ENCODE measurements at regions not wholly inside any gene's neighbourhood (a gene's known extent, or its start where the extent isn't known, plus 50 kb on each side); places are given as distances from the start of the nearest gene placed in this dataset.

DNA sequence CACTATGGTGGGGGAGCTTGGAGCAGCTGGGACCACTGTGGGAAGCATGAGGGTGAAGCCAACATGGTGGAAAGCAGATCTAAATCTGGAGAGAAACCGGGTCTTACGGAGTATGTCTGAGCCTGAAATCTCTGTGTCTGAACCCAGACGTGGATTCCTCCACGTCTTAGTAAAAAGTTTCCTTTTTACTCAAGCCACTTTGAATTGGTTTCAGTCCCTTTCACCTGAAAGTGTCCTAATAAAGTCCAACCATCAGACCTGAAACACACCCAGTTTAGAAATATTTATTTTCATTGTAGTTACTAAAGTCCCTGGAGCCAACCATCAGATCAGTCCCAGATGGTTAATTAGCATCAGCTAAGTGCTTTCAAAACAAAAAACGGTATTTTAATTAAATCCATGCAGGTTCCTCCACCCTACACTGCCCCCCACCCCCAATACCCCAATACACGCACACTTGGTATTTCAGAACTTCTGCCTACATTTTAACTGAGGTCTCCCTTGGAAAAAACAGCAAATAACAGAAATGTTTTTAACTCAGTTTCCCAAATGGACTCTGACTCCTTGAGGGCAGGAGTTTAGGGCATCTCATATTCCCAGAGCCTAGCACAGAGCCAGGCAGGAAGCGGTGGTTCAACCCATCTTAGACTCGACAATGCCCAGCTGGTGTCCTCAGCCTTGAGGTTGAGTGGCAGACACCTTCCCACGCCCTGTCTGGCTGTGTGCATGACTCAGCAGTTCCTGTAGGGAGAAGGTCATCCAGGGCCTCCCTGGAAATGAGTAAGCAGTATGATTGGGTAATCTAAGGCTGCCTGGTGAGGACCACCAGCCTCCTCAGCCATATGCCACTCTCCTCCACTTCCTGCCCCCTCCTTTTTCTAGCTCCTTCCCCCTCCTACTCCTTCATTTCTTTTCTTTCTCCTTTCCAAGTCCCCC lies 175.8 kb downstream of the TTC8 start:
- no peaks in the 10 kb centered on the region for H4K20me1 ChIP-seq (ENCODE audit: insufficient read depth, low read length)
- H3K4me1 ChIP-seq (ENCODE audit: insufficient read depth, low read length) = peaks cover 28% of the 10 kb centered on the region
- H3K79me2 ChIP-seq (ENCODE audit: insufficient read depth, low read length) = no peaks in the 10 kb centered on the region
- H2AFZ ChIP-seq (ENCODE audit: low read length) = peak overlapping the region; percentile 53
- no peaks in the 10 kb centered on the region for H3K36me3 ChIP-seq (ENCODE audit: insufficient read depth, low read length)
- no peaks in the 10 kb centered on the region for H3K9me3 ChIP-seq (ENCODE audit: low read depth, low read length)
- no peak for TF ChIP-seq CTCF (IDR thresholded peaks at IDR 0.05; ENCODE audit: extremely low read depth, low read depth, low read length)
- peak; percentile 71 for DNase-seq (ENCODE audit: insufficient read length, low spot score, missing footprints)
- H3K27ac ChIP-seq (ENCODE audit: low read depth, low read length) = peak overlapping the region; percentile 87
- H3K27me3 ChIP-seq (ENCODE audit: insufficient read depth, low read length) = no peaks in the 10 kb centered on the region
- H3K4me3 ChIP-seq (ENCODE audit: insufficient read depth, low read length) = no peak overlapping the region
- peak overlapping the region; percentile 5 for H3K4me2 ChIP-seq (ENCODE audit: insufficient read depth, low read length)

- no peaks in the 10 kb centered on the region for H3K36me3 ChIP-seq (ENCODE audit: insufficient read depth, low read length)
- H3K4me3 ChIP-seq (ENCODE audit: insufficient read depth, low read length) = no peak overlapping the region
- H3K79me2 ChIP-seq (ENCODE audit: insufficient read depth, low read length) = no peaks in the 10 kb centered on the region
- no peaks in the 10 kb centered on the region for H3K9me3 ChIP-seq (ENCODE audit: low read depth, low read length)
- H3K27me3 ChIP-seq (ENCODE audit: insufficient read depth, low read length) = no peaks in the 10 kb centered on the region
- no peak for TF ChIP-seq CTCF (IDR thresholded peaks at IDR 0.05; ENCODE audit: extremely low read depth, low read depth, low read length)
- H4K20me1 ChIP-seq (ENCODE audit: insufficient read depth, low read length) = no peaks in the 10 kb centered on the region
- no peak overlapping the region for H3K4me2 ChIP-seq (ENCODE audit: insufficient read depth, low read length)
- peaks cover 17% of the 10 kb centered on the region for H3K4me1 ChIP-seq (ENCODE audit: insufficient read depth, low read length)
- no peak overlapping the region for H3K27ac ChIP-seq (ENCODE audit: low read depth, low read length)
- DNase-seq (ENCODE audit: insufficient read length, low spot score, missing footprints) = no peak
- no peak overlapping the region for H2AFZ ChIP-seq (ENCODE audit: low read length)
These were observed 179.7 kb downstream of the TTC8 start for GRCh38 chr14:89004166-89004565.

DNA sequence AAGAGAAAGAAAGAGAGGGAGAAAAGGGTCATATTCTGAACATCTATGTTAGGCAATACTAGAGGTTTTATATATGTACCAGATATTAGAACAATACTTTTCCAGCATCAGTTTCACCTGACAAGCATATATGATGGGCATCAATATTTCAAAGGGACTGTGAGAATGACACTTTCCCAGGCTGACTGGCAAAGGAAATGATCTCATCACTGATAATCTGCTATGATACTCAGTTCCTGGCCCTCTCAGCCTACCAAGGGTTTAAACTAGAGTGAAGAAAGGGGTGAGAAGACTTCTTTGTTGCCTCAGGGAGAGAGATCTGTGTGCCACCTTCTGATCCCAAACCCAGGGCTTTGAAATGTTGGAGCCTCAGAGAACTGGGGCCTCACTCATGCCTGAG lies 183.5 kb downstream of the TTC8 start:
- H3K36me3 ChIP-seq (ENCODE audit: insufficient read depth, low read length) = no peaks in the 10 kb centered on the region
- no peaks in the 10 kb centered on the region for H3K9me3 ChIP-seq (ENCODE audit: low read depth, low read length)
- no peaks in the 10 kb centered on the region for H3K79me2 ChIP-seq (ENCODE audit: insufficient read depth, low read length)
- H2AFZ ChIP-seq (ENCODE audit: low read length) = peak overlapping the region; percentile 21
- no peak for DNase-seq (ENCODE audit: insufficient read length, low spot score, missing footprints)
- H3K4me2 ChIP-seq (ENCODE audit: insufficient read depth, low read length) = no peak overlapping the region
- no peaks in the 10 kb centered on the region for H3K4me1 ChIP-seq (ENCODE audit: insufficient read depth, low read length)
- no peak overlapping the region for H3K27ac ChIP-seq (ENCODE audit: low read depth, low read length)
- TF ChIP-seq CTCF (IDR thresholded peaks at IDR 0.05; ENCODE audit: extremely low read depth, low read depth, low read length) = no peak
- no peaks in the 10 kb centered on the region for H3K27me3 ChIP-seq (ENCODE audit: insufficient read depth, low read length)
- no peaks in the 10 kb centered on the region for H4K20me1 ChIP-seq (ENCODE audit: insufficient read depth, low read length)
- H3K4me3 ChIP-seq (ENCODE audit: insufficient read depth, low read length) = no peak overlapping the region
